ENCODE measurements at regions not wholly inside any gene's neighbourhood (a gene's known extent, or its start where the extent isn't known, plus 50 kb on each side); places are given as distances from the start of the nearest gene placed in this dataset.
"Not testable (repeated sequence)": the region's sequence is repeated elsewhere in the genome, so short reads cannot be mapped to it uniquely, and the experiment has no call there.

GRCh38 chr12:96121271-96121711, 72.9 kb upstream of the ELK3 start:
- no peaks in the 10 kb centered on the region for H3K36me3 ChIP-seq
- H3K4me3 ChIP-seq: no peak overlapping the region
- H3K27me3 ChIP-seq: no peaks in the 10 kb centered on the region
- TF ChIP-seq CTCF (IDR thresholded peaks at IDR 0.05): no peak
- no peak for TF ChIP-seq POLR2A (IDR thresholded peaks at IDR 0.05)
- DNase-seq: no peak
- H3K9me3 ChIP-seq: no peaks in the 10 kb centered on the region
- H3K27ac ChIP-seq: no peak overlapping the region
- no peaks in the 10 kb centered on the region for H3K4me1 ChIP-seq

- not testable (repeated sequence) for H3K36me3 ChIP-seq, DNase-seq, H3K27me3 ChIP-seq, H3K4me3 ChIP-seq, H3K9me3 ChIP-seq, H3K4me1 ChIP-seq, H3K27ac ChIP-seq
These were observed 65.9 kb upstream of the ELK3 start for GRCh38 chr12:96128292-96128691.

- TF ChIP-seq POLR2A (IDR thresholded peaks at IDR 0.05) (no peak), CTCF (IDR thresholded peaks at IDR 0.05) (no peak)
- no peaks in the 10 kb centered on the region for H3K36me3 ChIP-seq
- DNase-seq: no peak
- H3K4me3 ChIP-seq: no peak overlapping the region
- no peaks in the 10 kb centered on the region for H3K27me3 ChIP-seq
- no peaks in the 10 kb centered on the region for H3K9me3 ChIP-seq
- no peak overlapping the region for H3K27ac ChIP-seq
- H3K4me1 ChIP-seq: no peaks in the 10 kb centered on the region
These were observed 63.6 kb upstream of the ELK3 start for GRCh38 chr12:96130396-96131059.

GRCh38 chr12:96131230-96131788, 62.9 kb upstream of the ELK3 start:
- no peak overlapping the region for H3K27ac ChIP-seq
- TF ChIP-seq CTCF (IDR thresholded peaks at IDR 0.05): no peak
- TF ChIP-seq POLR2A (IDR thresholded peaks at IDR 0.05): no peak
- no peaks in the 10 kb centered on the region for H3K36me3 ChIP-seq
- DNase-seq: no peak
- no peaks in the 10 kb centered on the region for H3K9me3 ChIP-seq
- no peak overlapping the region for H3K4me3 ChIP-seq
- H3K27me3 ChIP-seq: no peaks in the 10 kb centered on the region
- no peaks in the 10 kb centered on the region for H3K4me1 ChIP-seq

- DNase-seq: no peak
- no peaks in the 10 kb centered on the region for H3K36me3 ChIP-seq
- H3K27me3 ChIP-seq: no peaks in the 10 kb centered on the region
- TF ChIP-seq POLR2A (IDR thresholded peaks at IDR 0.05) (no peak), CTCF (IDR thresholded peaks at IDR 0.05) (peak in 2 of 6 experiments; percentile 9 to 18)
- no peaks in the 10 kb centered on the region for H3K4me1 ChIP-seq
- no peak overlapping the region for H3K27ac ChIP-seq
- no peaks in the 10 kb centered on the region for H3K9me3 ChIP-seq
- H3K4me3 ChIP-seq: no peak overlapping the region
These were observed 61.4 kb upstream of the ELK3 start for GRCh38 chr12:96132819-96133218.

GRCh38 chr12:96134200-96134599, 60.0 kb upstream of the ELK3 start:
- no peak for DNase-seq

More at GRCh38 chr12:96134200-96134599, 60.0 kb upstream of the ELK3 start:
- Histone ChIP-seq H3K4me3 (no peak overlapping the region), H3K36me3 (no peaks in the 10 kb centered on the region), H3K27ac (no peak overlapping the region), H3K9me3 (no peaks in the 10 kb centered on the region), H3K27me3 (no peaks in the 10 kb centered on the region), H3K4me1 (no peaks in the 10 kb centered on the region)
- no peak for TF ChIP-seq POLR2A (IDR thresholded peaks at IDR 0.05)
- TF ChIP-seq CTCF (IDR thresholded peaks at IDR 0.05): no peak

Measured in Peyer's patch (tissue), 4 donors.